Left renal pelvis (tissue), 4 donors: ENCODE measurements at regions not wholly inside any gene's neighbourhood (a gene's known extent, or its start where the extent isn't known, plus 50 kb on each side); places are given as distances from the start of the nearest gene placed in this dataset.
"Not testable (repeated sequence)": the region's sequence is repeated elsewhere in the genome, so short reads cannot be mapped to it uniquely, and the experiment has no call there.

Experiments used
- DNase-seq, 4 donors: peaks; one replicate each; pipeline ENCODE4 v3.0.0-alpha.2; 2013; ENCODE audit warnings: low read depth in 4 of 4, low spot score in 3 of 4

- DNase-seq = no peak
These were observed 286.5 kb upstream of the ADGRL3 start for GRCh38 chr4:60913671-60914070.

DNA sequence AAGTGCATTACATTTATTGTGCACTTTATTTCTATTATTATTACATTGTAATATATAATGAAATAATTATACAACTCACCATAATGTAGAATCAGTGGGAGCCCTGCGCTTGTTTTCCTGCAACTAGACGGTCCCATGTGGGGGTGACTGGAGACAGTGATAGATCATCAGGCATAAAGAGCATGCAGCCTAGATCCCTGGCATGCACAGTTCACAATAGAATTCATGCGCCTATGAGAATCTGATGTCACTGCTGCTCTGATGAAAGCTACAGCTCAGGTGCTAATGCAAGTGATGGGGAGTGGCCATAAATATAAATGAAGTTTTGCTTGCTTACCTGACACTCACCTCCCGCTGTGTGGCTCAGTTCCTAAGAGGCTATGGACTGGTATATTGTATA is 278.4 kb upstream of the ADGRL3 start:
- not testable (repeated sequence) for DNase-seq

DNA sequence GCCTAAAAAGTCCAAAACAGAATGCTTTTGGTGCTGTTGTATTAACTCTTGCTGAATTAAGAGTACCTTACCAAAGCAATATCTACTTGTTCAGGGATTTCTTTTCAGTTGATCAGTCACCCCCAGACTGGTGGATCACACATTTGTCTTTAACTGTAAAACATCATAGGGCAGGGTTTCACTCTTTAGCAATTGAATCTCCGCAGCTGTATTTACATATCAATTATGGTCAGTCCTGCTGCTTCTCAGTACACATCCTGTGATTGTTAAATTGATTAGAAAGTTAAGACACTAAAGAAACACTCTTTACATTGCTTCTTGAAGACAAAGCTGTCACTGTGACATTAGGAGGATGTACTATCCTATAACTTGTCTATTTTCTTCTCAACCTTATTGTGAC is 277.1 kb upstream of the ADGRL3 start:
- no peak for DNase-seq

- DNase-seq = no peak
These were observed 273.5 kb upstream of the ADGRL3 start for GRCh38 chr4:60926624-60927023.

DNA sequence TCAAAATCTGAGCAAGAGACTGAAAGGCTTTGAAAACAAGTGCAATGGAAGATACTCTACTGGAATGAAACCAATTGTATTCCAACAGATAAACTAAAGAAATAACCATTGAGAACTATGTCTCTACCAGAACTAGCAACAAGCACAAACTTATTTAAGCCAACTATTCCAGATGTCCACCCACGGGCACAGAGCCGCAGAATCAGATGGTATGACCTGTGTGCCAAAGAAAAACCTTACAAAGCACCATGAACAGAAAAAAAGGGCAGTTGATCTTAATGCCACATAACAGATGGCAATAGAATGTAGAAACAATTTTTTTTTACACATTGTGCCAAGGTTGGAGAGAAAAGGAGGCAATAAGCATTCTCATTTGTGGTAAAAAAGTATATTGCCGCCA is 269.3 kb upstream of the ADGRL3 start:
- no peak for DNase-seq

GRCh38 chr4:60934566-60935295 is 265.4 kb upstream of the ADGRL3 start:
- no peak for DNase-seq

GRCh38 chr4:60938181-60938580 is 261.9 kb upstream of the ADGRL3 start:
- no peak for DNase-seq

- DNase-seq = no peak
These were observed 261.5 kb upstream of the ADGRL3 start for GRCh38 chr4:60938621-60939020.

GRCh38 chr4:60944060-60944459 is 256.1 kb upstream of the ADGRL3 start:
- DNase-seq = no peak

DNA sequence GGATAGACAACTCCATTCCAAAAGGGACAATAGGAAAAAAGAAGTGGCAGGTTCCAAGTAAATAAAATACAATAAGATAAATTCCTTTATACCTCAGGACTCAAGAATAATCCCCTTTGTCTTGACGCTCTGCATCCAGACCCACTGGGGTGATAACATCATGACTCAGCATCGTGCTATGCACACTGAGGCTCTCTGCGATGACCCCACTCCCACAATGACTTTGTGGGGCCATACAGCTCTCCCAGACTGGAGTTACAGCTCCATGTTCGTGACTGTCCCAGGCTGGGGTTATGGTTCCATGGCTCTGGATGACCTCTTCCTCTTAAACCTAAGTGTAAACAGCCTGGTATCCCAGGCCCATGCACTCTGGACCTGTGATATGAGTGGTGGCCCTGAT is 254.5 kb upstream of the ADGRL3 start:
- no peak for DNase-seq

DNA sequence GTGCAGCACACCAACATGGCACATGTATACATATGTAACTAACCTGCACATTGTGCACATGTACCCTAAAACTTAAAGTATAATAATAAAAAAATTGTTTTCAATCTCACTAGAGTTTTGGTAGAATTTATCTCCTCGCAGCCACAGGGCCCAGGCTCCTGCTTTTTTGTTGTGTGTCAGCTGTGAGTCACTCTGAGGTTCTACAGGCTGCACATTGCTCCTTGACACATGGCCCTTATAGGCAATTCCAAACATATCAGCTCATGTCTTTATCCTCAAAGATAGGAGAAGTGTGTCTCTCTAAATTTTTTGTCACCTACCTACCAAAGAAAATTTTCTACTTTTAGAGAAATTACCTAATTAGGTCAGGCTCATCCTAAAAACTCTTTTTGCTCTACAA is 252.1 kb upstream of the ADGRL3 start:
- no peak for DNase-seq

- no peak for DNase-seq
These were observed 247.2 kb upstream of the ADGRL3 start for GRCh38 chr4:60952921-60953320.

DNA sequence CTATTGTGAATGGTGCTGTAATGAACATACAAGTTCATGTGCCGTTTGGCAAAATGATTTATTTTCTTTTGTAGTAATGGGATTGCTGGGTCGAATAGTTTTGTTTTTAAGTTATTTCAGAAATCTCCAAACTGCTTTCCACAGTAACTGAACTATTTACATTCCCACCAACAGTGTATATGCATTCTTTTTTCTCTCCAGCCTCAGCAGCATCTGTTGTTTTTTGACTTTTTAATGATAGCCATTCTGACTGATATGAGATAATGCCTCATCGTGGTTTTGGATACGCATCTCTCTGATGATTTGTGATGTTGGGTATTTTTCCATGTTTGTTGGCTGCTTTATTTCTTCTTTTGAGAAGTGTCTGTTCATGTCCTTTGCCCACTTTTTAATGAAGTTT is 246.3 kb upstream of the ADGRL3 start:
- DNase-seq = no peak

DNA sequence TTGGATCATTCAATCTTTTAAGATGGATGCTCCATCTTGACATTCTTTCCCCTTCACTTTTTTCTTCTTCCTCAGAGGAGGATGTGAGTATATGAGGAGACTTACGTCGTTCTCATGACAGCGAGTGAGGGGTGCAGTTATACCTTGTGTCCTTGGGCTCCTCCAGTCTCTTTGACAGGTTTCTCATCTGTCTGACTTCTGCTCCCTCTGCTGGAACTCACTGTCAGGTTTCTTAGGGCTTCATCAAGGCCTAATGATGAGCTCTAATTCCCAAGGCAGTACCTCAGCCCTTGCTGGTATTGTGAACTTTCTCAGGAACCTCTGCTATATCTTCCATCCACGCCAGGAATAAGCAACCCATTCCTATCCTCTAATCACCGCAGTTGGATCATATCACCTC is 237.8 kb upstream of the ADGRL3 start:
- DNase-seq = no peak

- no peak for DNase-seq
These were observed 218.6 kb upstream of the ADGRL3 start for GRCh38 chr4:60981534-60981933.

DNA sequence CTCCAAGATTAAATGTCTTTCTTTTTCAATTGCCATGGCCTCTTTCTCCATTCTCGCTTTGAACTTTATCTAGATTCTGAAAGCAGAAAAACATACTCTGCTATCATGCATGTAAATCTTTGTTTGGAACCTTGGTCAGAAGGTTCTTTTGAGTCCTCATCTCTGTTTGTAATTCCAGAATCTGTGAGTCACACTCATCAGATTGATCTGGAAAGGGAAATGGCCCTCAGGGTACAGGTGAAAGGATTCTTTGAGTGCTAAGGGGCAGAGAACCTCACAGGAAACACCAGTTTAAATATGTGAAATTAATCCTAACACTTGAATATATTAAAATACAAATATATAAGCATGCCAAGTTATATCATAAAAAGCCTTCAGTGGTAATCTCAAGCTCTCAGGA is 211.0 kb upstream of the ADGRL3 start:
- no peak for DNase-seq

DNA sequence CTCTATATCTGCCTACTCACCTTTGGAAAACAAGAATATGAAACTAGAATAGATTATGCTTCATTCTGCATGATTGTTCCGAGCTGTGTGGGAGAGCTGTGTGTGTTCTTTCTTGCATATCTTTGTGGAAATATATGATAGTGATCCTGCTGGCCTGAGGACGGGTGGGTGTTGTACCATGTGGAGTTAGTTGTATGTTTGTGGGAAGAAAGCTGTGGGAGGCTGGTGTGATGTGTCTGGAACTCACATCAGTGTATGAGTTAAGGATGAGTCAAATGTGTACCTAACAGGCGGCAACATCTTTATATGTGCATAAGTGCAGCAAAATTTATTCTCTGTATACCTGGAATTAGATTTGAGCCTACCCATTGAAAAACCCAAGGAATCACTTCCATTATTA is 208.1 kb upstream of the ADGRL3 start:
- DNase-seq = no peak

GRCh38 chr4:61003301-61003700 is 196.8 kb upstream of the ADGRL3 start:
- DNase-seq = no peak

- DNase-seq = no peak
These were observed 195.4 kb upstream of the ADGRL3 start for GRCh38 chr4:61004651-61005170.

- no peak for DNase-seq
These were observed 189.1 kb upstream of the ADGRL3 start for GRCh38 chr4:61011051-61011450.

GRCh38 chr4:61011936-61012335 is 188.2 kb upstream of the ADGRL3 start:
- DNase-seq = not testable (repeated sequence)

DNA sequence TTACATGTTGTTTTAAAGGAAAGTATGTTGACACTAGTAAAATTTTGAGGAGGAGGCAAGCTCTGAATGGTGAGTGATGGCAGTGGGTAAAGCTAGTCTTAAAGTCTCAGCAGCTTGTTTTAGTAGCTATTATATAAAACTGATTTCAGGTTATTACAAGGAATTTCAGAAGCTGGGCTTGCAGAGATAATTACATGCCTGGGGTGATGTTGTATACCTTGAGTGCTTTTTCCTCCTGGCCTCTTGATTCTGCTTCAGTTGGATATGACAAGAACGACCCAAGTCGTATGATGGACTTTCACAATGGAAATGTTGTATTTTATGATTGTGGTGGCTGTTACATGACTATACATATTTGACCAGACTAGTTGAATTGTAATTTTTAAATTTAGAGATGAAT is 175.5 kb upstream of the ADGRL3 start:
- DNase-seq = no peak

DNA sequence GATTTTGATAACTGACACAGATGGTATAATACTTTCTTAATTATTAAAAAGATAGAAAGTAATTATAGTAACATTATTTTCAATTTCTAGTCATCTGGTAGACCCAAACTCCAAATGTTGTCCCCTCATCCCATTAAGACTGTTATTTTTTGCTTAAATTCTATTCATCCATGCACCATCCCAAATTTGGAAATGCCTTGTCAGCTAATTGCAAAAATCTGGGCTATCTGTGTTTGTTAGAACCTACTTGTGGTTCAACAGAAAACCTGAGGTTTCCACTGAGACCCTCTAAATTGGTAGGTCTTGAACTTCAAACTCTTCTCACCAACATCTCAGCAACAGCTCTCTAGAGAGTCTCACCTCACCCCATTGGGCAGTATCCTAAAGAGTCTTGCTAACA is 172.2 kb upstream of the ADGRL3 start:
- no peak for DNase-seq
